ENCODE measurements at regions not wholly inside any gene's neighbourhood (a gene's known extent, or its start where the extent isn't known, plus 50 kb on each side); places are given as distances from the start of the nearest gene placed in this dataset.

DNA sequence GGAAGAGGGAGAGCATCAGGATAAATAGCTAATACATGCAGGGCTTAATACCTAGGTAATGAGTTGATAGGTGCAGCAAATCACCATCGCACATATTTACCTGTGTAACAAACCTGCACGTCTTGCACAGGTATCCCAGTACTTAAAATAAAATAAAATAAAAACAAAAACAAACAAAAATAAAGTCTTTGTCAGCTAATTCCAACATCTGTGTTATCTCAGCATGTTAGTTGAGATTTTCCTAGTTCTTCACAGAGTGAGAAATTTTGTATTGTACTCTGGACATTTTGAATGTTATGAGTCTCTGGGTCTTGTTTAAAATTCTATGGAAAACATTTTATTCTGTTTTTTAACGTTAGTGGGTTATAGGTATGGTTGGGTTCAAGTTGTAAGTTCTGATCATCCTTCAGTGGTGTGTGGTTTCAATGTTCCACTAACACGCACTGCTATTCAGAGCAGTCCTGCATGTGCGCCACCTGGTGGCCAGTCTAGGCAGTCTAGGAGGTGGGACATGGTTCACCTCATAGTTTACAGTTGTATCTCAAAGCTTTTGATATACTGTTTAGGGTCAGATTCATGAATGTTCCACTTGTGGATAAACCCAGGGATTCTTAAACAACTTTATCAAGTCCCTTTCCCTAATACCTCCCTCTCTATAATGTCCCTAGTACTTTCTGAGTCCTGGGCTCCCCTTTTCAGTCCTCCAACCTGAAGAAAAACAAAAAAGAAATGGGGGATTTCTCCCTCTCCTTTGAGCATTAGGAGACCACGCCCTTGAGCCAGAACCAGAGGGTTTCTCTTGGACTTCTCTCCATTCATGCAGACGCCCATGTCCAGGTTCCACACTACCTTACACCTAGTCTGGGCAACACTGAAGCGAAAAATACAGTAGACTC lies 213.4 kb upstream of the GATA6 start:
- intact Hi-C loops (cut with micrococcal nuclease; ENCODE audit: unreplicated experiment), result loop anchor here (1.0 to 10.0 kb wide), 4 partner anchors 44 to 761 kb away; no protein-coding TSS in a partner anchor
- ChIA-PET POLR2A (ENCODE audit: low non-redundant PET) (interaction anchor here (0.6 kb wide), 1 partner anchor 567 kb away, joined by 23 read pairs; no protein-coding TSS in a partner anchor), CTCF (no interaction called here)
- H3K27me3 ChIP-seq (replicated peaks; ENCODE audit: insufficient read depth, low read depth, low read length, poor library complexity), result peaks cover 21% of the 10 kb centered on the region
- no TSS peak for BruUV-seq (replicated peaks)
- no peak overlapping the region for H3K4me3 ChIP-seq (ENCODE audit: low read depth, low read length, poor library complexity, severe bottlenecking)
- H3K9me3 ChIP-seq (ENCODE audit: low read depth, low read length, poor library complexity, severe bottlenecking), result peaks cover 5% of the 10 kb centered on the region
- TF ChIP-seq EZH2 (IDR thresholded peaks at IDR 0.05; ENCODE audit: borderline replicate concordance, low read depth, low read length, poor library complexity, severe bottlenecking) (no peak), CTCF (conservative IDR thresholded peaks at IDR 0.05; ENCODE audit: low read depth, low read length) (peak; percentile 98)
- peak; percentile 77 for DNase-seq (ENCODE audit: low spot score)
- H3K4me1 ChIP-seq (ENCODE audit: insufficient read depth, low read length, poor library complexity, severe bottlenecking), result no peaks in the 10 kb centered on the region
- no peaks in the 10 kb centered on the region for H3K36me3 ChIP-seq (ENCODE audit: insufficient read depth, low read length, poor library complexity, severe bottlenecking)
- H3K27ac ChIP-seq (ENCODE audit: low read depth, low read length, poor library complexity, severe bottlenecking), result no peak overlapping the region

GRCh38 chr18:21958263-21958662 lies 211.1 kb upstream of the GATA6 start:
- no peak for DNase-seq (ENCODE audit: low spot score)
- Histone ChIP-seq H3K36me3 (ENCODE audit: insufficient read depth, low read length, poor library complexity, severe bottlenecking) (no peaks in the 10 kb centered on the region), H3K4me3 (ENCODE audit: low read depth, low read length, poor library complexity, severe bottlenecking) (no peak overlapping the region), H3K4me1 (ENCODE audit: insufficient read depth, low read length, poor library complexity, severe bottlenecking) (no peaks in the 10 kb centered on the region), H3K27ac (ENCODE audit: low read depth, low read length, poor library complexity, severe bottlenecking) (no peak overlapping the region), H3K27me3 (replicated peaks; ENCODE audit: insufficient read depth, low read depth, low read length, poor library complexity) (peaks cover 7% of the 10 kb centered on the region), H3K9me3 (ENCODE audit: low read depth, low read length, poor library complexity, severe bottlenecking) (peaks cover 5% of the 10 kb centered on the region)
- POLR2A ChIA-PET (ENCODE audit: low non-redundant PET), result no interaction called here
- TF ChIP-seq EZH2 (IDR thresholded peaks at IDR 0.05; ENCODE audit: borderline replicate concordance, low read depth, low read length, poor library complexity, severe bottlenecking) (no peak), CTCF (conservative IDR thresholded peaks at IDR 0.05; ENCODE audit: low read depth, low read length) (no peak)
- CTCF ChIA-PET, result no interaction called here
- BruUV-seq (replicated peaks), result no TSS peak
- intact Hi-C loops (cut with micrococcal nuclease; ENCODE audit: unreplicated experiment), result loop anchor here (5.0 to 10.0 kb wide), 3 partner anchors 46 to 763 kb away; no protein-coding TSS in a partner anchor

DNA sequence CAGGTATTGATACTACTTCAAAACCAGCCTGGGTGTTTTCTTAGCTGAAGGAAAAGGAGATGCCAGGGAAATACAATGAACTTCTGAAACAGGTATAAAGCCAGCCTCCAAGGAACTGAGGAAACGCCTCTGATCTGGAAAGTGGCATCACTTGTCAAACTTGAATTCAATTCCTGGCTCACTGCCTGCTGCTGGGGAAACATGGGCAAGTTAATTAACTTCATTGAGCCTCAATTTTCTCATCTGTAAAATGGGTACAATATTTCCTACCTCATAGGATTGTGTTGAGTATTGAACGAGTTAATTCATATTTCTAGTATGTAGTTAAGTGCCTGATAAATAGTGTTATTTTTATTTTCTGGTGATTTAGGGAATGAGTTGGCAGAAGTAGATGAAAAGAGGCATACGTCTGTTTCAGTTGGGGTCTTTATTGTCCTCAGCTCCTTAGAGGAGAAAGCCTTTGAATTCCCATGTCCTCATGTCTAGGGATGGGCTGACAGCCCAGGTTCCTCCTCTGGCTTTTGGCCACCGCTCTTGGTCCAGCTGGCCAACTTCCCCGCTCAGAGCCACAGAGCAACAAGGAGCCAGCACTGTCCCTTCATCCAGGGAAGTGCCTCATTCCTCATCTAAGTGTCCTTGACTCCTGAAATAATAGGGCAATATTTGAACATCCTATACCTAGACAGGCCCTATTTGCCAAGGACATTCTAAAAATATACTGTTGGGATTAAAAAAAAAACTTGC lies 210.5 kb upstream of the GATA6 start:
- ChIA-PET POLR2A (ENCODE audit: low non-redundant PET) (no interaction called here), CTCF (no interaction called here)
- no TSS peak for BruUV-seq (replicated peaks)
- Histone ChIP-seq H3K27me3 (replicated peaks; ENCODE audit: insufficient read depth, low read depth, low read length, poor library complexity) (peaks cover 7% of the 10 kb centered on the region), H3K4me3 (ENCODE audit: low read depth, low read length, poor library complexity, severe bottlenecking) (no peak overlapping the region), H3K27ac (ENCODE audit: low read depth, low read length, poor library complexity, severe bottlenecking) (no peak overlapping the region), H3K9me3 (ENCODE audit: low read depth, low read length, poor library complexity, severe bottlenecking) (peaks cover 5% of the 10 kb centered on the region), H3K36me3 (ENCODE audit: insufficient read depth, low read length, poor library complexity, severe bottlenecking) (no peaks in the 10 kb centered on the region), H3K4me1 (ENCODE audit: insufficient read depth, low read length, poor library complexity, severe bottlenecking) (no peaks in the 10 kb centered on the region)
- DNase-seq (ENCODE audit: low spot score), result no peak
- TF ChIP-seq CTCF (conservative IDR thresholded peaks at IDR 0.05; ENCODE audit: low read depth, low read length) (no peak), EZH2 (IDR thresholded peaks at IDR 0.05; ENCODE audit: borderline replicate concordance, low read depth, low read length, poor library complexity, severe bottlenecking) (no peak)
- intact Hi-C loops (cut with micrococcal nuclease; ENCODE audit: unreplicated experiment), result loop anchor here (5.0 to 10.0 kb wide), 3 partner anchors 47 to 764 kb away; no protein-coding TSS in a partner anchor

Data from A673 (cell line).